Right cardiac atrium (tissue), 5 donors: ENCODE measurements at regions not wholly inside any gene's neighbourhood (a gene's known extent, or its start where the extent isn't known, plus 50 kb on each side); places are given as distances from the start of the nearest gene placed in this dataset.
A peak's percentile ranks its signal among the peaks of the same experiment; 100 is the strongest.

Source experiments
- ATAC-seq, 2 donors: fragments of 200-7000 bp; cut with Tn5 transposase; one replicate each; pipeline versions ENCODE4 v1.8.0 to v1.9.1; 2020; ENCODE audit warnings: moderate library complexity in 2 of 2, mild to moderate bottlenecking in 1 of 2
- DNase-seq, 3 donors: peaks; one replicate each; pipeline ENCODE4 v3.0.0-alpha.2; 2020
- H3K27ac ChIP-seq: one replicate; pipeline ENCODE4 v1.5.1; 2013; ENCODE audit warnings: mild to moderate bottlenecking, low read length, control low read depth, moderate library complexity
- H3K27me3 ChIP-seq: one replicate; pipeline ENCODE4 v1.6.1; 2013; ENCODE audit not compliant: control insufficient read depth, insufficient read depth
- H3K4me1 ChIP-seq: one replicate; pipeline ENCODE4 v1.6.1; 2013; ENCODE audit warnings: low read length; ENCODE audit not compliant: control insufficient read depth, insufficient read depth
- H3K4me3 ChIP-seq: one replicate; pipeline ENCODE4 v1.5.1; 2013; ENCODE audit warnings: low read length, control low read depth
- H3K9me3 ChIP-seq: one replicate; pipeline ENCODE4 v1.6.1; 2013; ENCODE audit warnings: low read length; ENCODE audit not compliant: control insufficient read depth
- WGBS: extraction: QIAGEN DNeasy Blood & Tissue Kit; methylation state at CpG from one replicate; pipeline ENCODE4 v1.1.7; 2013; 5-methylcytosine and 5-hydroxymethylcytosine counted together
- intact Hi-C, 4 donors: fragments of 100-400 bp; cut with DNase I; formaldehyde crosslinking; loops; one replicate each; pipeline versions ENCODE4 v1.11.0 to v1.14.0; 2022 to 2023
- donor health status: healthy with polysubstance abuse.
- donor health status: DM: no; HTN: yes; CAD: no.
- donor health status: DM: no; HTN: no; CAD: no.
- donor health status: DM: no; HTN: yes; CAD: no; lungs with severe emphysema.
- donor health status: DM: yes; HTN: yes; CAD: no.

DNA sequence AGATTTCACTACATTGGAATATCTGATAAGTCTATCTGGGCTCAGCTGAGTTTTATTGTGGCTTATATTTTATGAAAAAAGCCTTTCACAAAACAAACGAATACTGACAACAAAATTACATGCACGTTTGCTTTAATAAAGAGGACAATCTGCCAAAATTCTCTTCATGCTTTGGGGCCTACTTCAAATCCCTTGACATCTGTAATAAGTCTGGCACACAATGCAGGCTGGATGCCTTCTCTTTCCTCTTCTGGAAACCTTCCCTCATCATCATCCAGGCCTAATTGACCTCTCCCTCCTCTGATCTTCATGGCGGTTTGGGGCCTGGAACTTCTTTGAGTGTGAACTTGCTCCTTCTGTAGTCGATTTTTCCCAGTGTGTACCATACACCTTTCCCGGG is 70.3 kb downstream of the MAP10 start:
- no peak overlapping the region for H3K27ac ChIP-seq
- no peaks in the 10 kb centered on the region for H3K9me3 ChIP-seq
- no peak for DNase-seq
- intact Hi-C loops = no loop called here
- no peak overlapping the region for H3K4me3 ChIP-seq
- no peaks in the 10 kb centered on the region for H3K4me1 ChIP-seq
- ATAC-seq = no peak
- H3K27me3 ChIP-seq = no peaks in the 10 kb centered on the region
- WGBS = 62% methylated on average over 5 of the region's 5 CpGs

GRCh38 chr1:232876506-232877364 is 71.5 kb downstream of the MAP10 start:
- no peak for ATAC-seq

DNA sequence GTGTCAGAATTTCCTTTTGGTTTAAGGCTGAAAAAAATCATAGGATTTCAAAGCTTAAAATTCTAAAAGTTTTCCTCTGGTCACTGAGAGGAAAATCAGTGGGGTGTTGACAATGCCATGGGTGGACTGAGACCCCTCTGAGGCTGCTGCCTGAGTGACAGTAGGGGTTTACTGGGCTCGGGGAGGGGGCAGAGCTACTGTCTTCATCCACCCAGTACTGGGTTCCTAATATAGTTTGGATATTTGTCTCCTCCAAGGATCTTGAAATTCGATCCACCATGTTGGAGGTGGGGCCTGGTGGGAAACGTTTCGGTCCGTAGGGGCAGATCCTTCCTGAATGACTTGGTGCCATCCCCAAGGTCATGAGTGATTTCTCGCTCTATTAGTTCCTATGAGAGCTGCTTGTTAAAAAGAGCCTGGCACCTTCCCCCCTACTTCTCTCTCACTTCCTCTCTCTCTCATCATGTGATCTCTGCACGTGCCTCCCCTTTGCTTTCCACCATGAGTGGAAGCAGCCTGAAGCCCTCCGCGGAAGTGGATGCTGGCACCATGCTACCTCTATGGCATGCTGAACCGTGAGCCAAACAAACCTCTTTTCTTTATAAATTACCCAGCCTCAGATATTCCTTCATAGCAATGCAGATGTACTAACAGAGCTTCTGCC is 72.3 kb downstream of the MAP10 start:
- DNase-seq = no peak
- H3K4me1 ChIP-seq = no peaks in the 10 kb centered on the region
- H3K27me3 ChIP-seq = no peaks in the 10 kb centered on the region
- ATAC-seq = no peak
- 80% methylated on average over 10 of the region's 10 CpGs for WGBS
- no peak overlapping the region for H3K4me3 ChIP-seq
- intact Hi-C loops = no loop called here
- H3K9me3 ChIP-seq = no peaks in the 10 kb centered on the region
- H3K27ac ChIP-seq = no peak overlapping the region

More at GRCh38 chr1:232876506-232877364, 71.5 kb downstream of the MAP10 start:
- H3K9me3 ChIP-seq = no peaks in the 10 kb centered on the region
- DNase-seq = no peak
- no peaks in the 10 kb centered on the region for H3K27me3 ChIP-seq
- no peak overlapping the region for H3K4me3 ChIP-seq
- WGBS = 95% methylated on average over 11 of the region's 11 CpGs
- H3K27ac ChIP-seq = no peak overlapping the region
- intact Hi-C loops = no loop called here
- no peaks in the 10 kb centered on the region for H3K4me1 ChIP-seq

DNA sequence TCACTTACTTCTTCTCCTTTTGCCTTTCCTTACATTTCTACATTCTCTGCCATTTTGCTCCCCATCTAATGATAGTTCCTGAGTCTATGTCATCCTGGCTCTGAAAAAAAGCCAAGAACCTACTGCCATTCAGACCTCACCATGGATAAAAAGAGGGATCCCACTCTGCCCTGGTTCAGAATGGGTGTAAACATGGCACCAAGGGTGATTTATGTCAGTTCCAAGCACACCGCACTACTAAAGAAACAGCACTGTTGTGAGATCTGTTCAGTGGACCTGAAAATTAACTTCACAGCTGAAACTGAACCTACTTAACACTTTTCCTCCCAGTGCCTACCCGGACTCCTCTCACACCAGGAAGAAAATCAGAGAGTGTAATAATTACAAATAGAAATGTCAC is 72.3 kb upstream of the NTPCR start:
- Histone ChIP-seq H3K4me1 (no peaks in the 10 kb centered on the region), H3K27me3 (no peaks in the 10 kb centered on the region), H3K4me3 (no peak overlapping the region), H3K27ac (no peak overlapping the region), H3K9me3 (no peaks in the 10 kb centered on the region)
- no peak for ATAC-seq
- intact Hi-C loops = no loop called here
- 95% methylated on average over 2 of the region's 2 CpGs for WGBS
- DNase-seq = no peak

- DNase-seq (peak in 1 of 3 donors; percentile 59), ATAC-seq (peak in 1 of 2 donors; percentile 33)
- Histone ChIP-seq H3K27ac (no peak overlapping the region), H3K9me3 (no peaks in the 10 kb centered on the region), H3K27me3 (no peaks in the 10 kb centered on the region), H3K4me3 (no peak overlapping the region), H3K4me1 (no peaks in the 10 kb centered on the region)
- intact Hi-C loops = no loop called here
- 42% methylated on average over 3 of the region's 3 CpGs for WGBS
Measured at GRCh38 chr1:232880354-232880753, 70.1 kb upstream of the NTPCR start.

- Histone ChIP-seq H3K27ac (no peak overlapping the region), H3K27me3 (no peaks in the 10 kb centered on the region), H3K4me1 (no peaks in the 10 kb centered on the region), H3K9me3 (no peaks in the 10 kb centered on the region), H3K4me3 (no peak overlapping the region)
- intact Hi-C loops = no loop called here
- DNase-seq (no peak), ATAC-seq (no peak)
- 93% methylated on average over 4 of the region's 4 CpGs for WGBS
Measured at GRCh38 chr1:232883992-232884661, 66.3 kb upstream of the NTPCR start.

DNA sequence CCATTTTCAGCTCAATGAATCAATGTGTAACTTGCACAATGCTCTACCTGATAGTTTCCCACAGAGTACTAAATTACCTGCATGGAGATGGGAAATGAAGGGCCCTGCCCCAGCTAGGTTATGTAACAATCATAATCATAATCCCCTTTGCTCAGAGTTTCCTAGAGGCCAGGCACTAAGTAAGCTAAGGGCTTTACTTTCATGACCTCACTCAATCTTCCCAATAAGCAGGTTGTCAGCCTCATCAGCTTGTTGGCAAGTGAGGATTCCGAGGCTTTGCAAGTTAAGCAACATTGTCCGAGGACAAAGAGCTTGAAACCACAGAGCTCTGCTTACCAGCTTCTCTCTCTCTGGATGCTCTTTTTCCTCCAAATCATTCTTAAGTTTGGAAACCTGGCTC is 64.1 kb upstream of the NTPCR start:
- no peaks in the 10 kb centered on the region for H3K27me3 ChIP-seq
- WGBS = 78% methylated on average over 2 of the region's 2 CpGs
- ATAC-seq (no peak), DNase-seq (no peak)
- H3K9me3 ChIP-seq = no peaks in the 10 kb centered on the region
- H3K4me3 ChIP-seq = no peak overlapping the region
- intact Hi-C loops = no loop called here
- no peaks in the 10 kb centered on the region for H3K4me1 ChIP-seq
- no peak overlapping the region for H3K27ac ChIP-seq

DNA sequence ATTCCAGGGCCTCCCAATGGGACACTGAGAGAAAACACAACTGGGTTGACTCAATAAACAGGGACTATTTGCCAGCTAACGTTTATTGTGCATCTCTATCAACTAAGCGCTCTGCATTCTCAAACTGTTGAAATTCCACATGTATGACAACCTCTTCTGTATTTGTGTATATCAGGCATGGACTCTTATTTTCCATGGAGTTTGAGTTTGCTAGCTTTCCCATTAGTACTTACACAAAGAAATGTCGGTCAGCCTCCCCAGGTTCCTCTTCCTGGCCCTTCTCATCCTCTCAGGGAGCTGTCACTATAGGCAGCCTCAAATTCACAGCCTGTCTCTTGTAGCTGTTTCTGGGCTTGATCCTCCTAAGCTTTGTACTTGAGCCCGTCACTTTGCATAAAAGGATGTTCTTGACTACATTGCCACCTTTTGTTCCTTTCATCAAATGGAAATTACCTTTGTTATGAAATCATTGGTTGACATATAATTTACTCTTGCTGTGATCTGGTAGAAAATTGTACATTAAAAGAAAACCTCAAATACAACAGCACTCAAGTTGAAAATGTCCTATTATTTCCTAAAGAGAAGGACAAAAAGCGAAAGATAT is 60.0 kb upstream of the NTPCR start:
- ATAC-seq (no peak), DNase-seq (no peak)
- H3K9me3 ChIP-seq = peaks cover 3% of the 10 kb centered on the region
- H3K4me1 ChIP-seq = no peaks in the 10 kb centered on the region
- H3K27ac ChIP-seq = no peak overlapping the region
- H3K27me3 ChIP-seq = no peaks in the 10 kb centered on the region
- WGBS = 84% methylated on average over 5 of the region's 5 CpGs
- no peak overlapping the region for H3K4me3 ChIP-seq
- intact Hi-C loops = no loop called here

GRCh38 chr1:232891071-232891470 is 59.3 kb upstream of the NTPCR start:
- Histone ChIP-seq H3K4me1 (no peaks in the 10 kb centered on the region), H3K27me3 (no peaks in the 10 kb centered on the region), H3K4me3 (no peak overlapping the region), H3K27ac (no peak overlapping the region), H3K9me3 (peaks cover 3% of the 10 kb centered on the region)
- ATAC-seq (no peak), DNase-seq (no peak)
- intact Hi-C loops = no loop called here
- 67% methylated on average over 5 of the region's 5 CpGs for WGBS

DNA sequence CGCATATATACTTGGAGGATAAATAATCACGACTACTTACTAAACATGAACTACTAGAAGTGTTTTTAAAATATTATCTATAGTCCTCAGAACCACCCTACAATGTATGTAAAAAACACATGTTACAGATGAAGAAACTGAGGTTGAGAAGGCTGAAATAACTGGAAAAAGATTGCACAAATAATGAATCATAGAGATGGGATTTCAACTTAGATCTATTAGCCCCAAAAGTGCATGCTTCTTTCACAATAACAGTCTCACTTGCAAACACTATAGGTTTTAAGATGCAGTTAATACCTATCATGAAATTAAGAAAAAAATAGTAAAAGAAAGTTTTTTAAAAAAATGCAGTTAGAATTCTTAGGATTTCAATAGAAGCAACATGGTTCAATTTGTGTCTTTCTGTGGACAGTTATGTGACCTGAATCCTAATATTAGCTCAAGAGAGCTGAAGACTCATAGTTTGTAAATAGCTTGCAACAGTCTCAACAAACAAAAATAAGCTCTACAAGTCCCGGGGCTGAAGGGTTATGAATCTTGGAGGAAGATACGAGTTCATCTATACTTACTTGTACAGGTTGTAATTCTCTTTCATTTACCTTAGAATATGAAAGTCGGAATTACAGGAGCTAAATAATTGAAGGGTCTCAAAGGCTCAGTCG is 58.6 kb upstream of the NTPCR start:
- H3K9me3 ChIP-seq = peaks cover 3% of the 10 kb centered on the region
- WGBS = 94% methylated on average over 6 of the region's 6 CpGs
- intact Hi-C loops = no loop called here
- DNase-seq = no peak
- no peak overlapping the region for H3K27ac ChIP-seq
- no peak for ATAC-seq
- no peak overlapping the region for H3K4me3 ChIP-seq
- no peaks in the 10 kb centered on the region for H3K27me3 ChIP-seq
- no peaks in the 10 kb centered on the region for H3K4me1 ChIP-seq
